ENCODE measurements at regions not wholly inside any gene's neighbourhood (a gene's known extent, or its start where the extent isn't known, plus 50 kb on each side); places are given as distances from the start of the nearest gene placed in this dataset.
"Not testable (repeated sequence)": the region's sequence is repeated elsewhere in the genome, so short reads cannot be mapped to it uniquely, and the experiment has no call there.

DNA sequence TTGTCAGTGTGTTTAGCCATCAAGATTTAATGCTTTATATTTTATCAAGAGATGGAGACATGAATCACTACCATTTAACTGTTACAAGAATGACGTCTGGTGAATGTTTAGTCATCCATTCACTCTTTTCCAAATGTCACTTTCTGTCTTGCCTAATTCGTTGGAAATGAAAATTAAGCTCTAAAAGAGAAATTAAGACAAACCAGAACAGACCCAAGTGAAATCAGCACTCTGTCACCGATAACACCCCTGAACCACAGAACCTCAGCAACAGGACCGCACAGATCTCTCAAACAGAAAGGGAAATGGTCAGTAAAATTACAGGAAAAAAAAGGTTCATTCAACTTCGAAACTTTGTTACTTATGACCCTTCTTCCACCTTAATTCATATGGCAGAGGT, 320.9 kb downstream of the BCL2L11 start:
- not testable (repeated sequence) for H2BK120ac ChIP-seq (ENCODE audit: low read depth, low read length); H3K4me2 ChIP-seq (ENCODE audit: low read length, poor library complexity, severe bottlenecking); H4K8ac ChIP-seq (ENCODE audit: low read length); H3K4me1 ChIP-seq (ENCODE audit: control insufficient read depth, insufficient read depth, low read depth, low read length); H3K4me3 ChIP-seq (ENCODE audit: insufficient read depth in 1 of 2, low read depth in 1 of 2, low read length in 2 of 2); H3K27me3 ChIP-seq (ENCODE audit: control insufficient read depth in 1 of 2, insufficient read depth in 1 of 2, low read length in 2 of 2); H2AK5ac ChIP-seq (ENCODE audit: low read length, severe bottlenecking); DNase-seq; H3K14ac ChIP-seq (ENCODE audit: low read length in 2 of 2); H3K18ac ChIP-seq (ENCODE audit: low read depth in 1 of 2, low read length in 2 of 2); H3K23ac ChIP-seq (ENCODE audit: low read length in 2 of 2); H4K91ac ChIP-seq (ENCODE audit: low read length); H3K36me3 ChIP-seq (ENCODE audit: control insufficient read depth in 1 of 2, insufficient read depth in 2 of 2, low read depth in 1 of 2, low read length in 2 of 2); H2BK12ac ChIP-seq (ENCODE audit: low read length in 2 of 2); H3K27ac ChIP-seq (ENCODE audit: low read length, poor library complexity, severe bottlenecking); H3K4ac ChIP-seq (ENCODE audit: low read depth in 1 of 2, low read length in 2 of 2); H2AFZ ChIP-seq (ENCODE audit: low read depth, low read length); H3K9me3 ChIP-seq (ENCODE audit: control insufficient read depth, low read length); H2BK5ac ChIP-seq (ENCODE audit: low read depth, low read length, poor library complexity, severe bottlenecking); H3K79me1 ChIP-seq (replicated peaks; ENCODE audit: low read length, poor library complexity, severe bottlenecking); H2BK15ac ChIP-seq (ENCODE audit: low read depth, poor library complexity, severe bottlenecking)
- no CpG with 5 or more reads among the region's 5 CpGs for WGBS
- peak overlapping the region; percentile 55 for H3K9ac ChIP-seq (ENCODE audit: low read length)

DNA sequence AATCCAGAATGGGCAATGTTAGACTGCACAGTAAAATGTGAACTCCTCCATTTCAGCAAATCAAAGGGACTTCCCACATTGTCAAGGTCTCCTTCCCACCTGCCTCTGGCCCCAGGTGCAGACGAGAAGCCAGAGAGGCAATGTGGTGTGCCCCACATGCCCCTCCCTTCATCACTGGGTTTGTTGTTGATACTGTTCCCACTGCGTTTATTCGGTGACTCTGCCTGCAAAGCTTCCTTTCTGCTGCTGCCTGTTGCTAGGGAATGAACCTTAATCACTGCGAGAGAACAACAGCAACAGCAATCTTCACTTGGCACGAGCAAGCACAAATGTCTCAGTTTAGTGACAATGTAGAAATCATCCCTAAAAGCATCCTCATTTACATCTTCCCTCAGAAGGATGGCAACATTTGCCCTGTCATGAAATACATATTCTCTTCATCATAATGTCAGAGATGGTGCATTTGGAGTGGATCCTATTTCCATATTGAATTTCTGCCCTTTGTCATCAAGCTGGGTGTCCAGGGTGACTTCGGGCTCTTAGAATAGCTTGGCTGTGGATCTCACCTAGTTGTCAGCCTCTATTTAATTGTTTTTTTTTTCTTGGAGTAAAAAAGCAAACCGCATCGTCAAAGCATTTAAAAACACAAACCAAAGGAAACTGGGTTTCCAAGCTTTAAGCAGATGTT, 322.2 kb downstream of the BCL2L11 start:
- no CpG with 5 or more reads among the region's 8 CpGs for WGBS
- H2BK15ac ChIP-seq (ENCODE audit: low read depth, poor library complexity, severe bottlenecking); H3K4me1 ChIP-seq (ENCODE audit: control insufficient read depth, insufficient read depth, low read depth, low read length); H3K4me3 ChIP-seq (ENCODE audit: insufficient read depth in 1 of 2, low read depth in 1 of 2, low read length in 2 of 2); H3K79me1 ChIP-seq (replicated peaks; ENCODE audit: low read length, poor library complexity, severe bottlenecking); H3K36me3 ChIP-seq (ENCODE audit: control insufficient read depth in 1 of 2, insufficient read depth in 2 of 2, low read depth in 1 of 2, low read length in 2 of 2); H3K27me3 ChIP-seq (ENCODE audit: control insufficient read depth in 1 of 2, insufficient read depth in 1 of 2, low read length in 2 of 2); H3K9ac ChIP-seq (ENCODE audit: low read length); H3K14ac ChIP-seq (ENCODE audit: low read length in 2 of 2); H2BK120ac ChIP-seq (ENCODE audit: low read depth, low read length); H2BK12ac ChIP-seq (ENCODE audit: low read length in 2 of 2); H3K4me2 ChIP-seq (ENCODE audit: low read length, poor library complexity, severe bottlenecking); H2AFZ ChIP-seq (ENCODE audit: low read depth, low read length); H4K8ac ChIP-seq (ENCODE audit: low read length); H3K9me3 ChIP-seq (ENCODE audit: control insufficient read depth, low read length); DNase-seq; H2AK5ac ChIP-seq (ENCODE audit: low read length, severe bottlenecking); H2BK5ac ChIP-seq (ENCODE audit: low read depth, low read length, poor library complexity, severe bottlenecking); H3K23ac ChIP-seq (ENCODE audit: low read length in 2 of 2); H3K4ac ChIP-seq (ENCODE audit: low read depth in 1 of 2, low read length in 2 of 2); H4K91ac ChIP-seq (ENCODE audit: low read length); H3K18ac ChIP-seq (ENCODE audit: low read depth in 1 of 2, low read length in 2 of 2); H3K27ac ChIP-seq (ENCODE audit: low read length, poor library complexity, severe bottlenecking): not testable (repeated sequence)

DNA sequence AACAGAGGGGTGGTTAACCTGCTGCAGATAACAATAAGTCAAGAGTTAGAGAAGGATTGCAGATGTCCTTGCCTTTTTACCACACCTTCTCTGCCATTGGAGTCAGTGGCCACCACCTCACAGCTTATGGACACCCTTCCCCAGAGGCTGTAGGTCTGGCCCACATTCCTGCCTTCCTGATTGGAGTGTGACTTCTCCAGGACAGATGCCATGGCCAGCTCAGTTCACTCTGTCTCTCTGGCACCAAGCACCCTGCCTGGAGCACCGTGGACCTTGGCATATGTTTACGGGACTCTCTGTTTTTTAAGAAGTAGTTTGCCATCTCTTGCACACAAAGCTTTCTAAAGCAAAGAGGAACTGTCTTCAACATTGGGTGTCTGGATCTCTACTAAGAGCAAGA, 323.8 kb downstream of the BCL2L11 start:
- H2AFZ ChIP-seq (ENCODE audit: low read depth, low read length); H2BK15ac ChIP-seq (ENCODE audit: low read depth, poor library complexity, severe bottlenecking); H3K79me1 ChIP-seq (replicated peaks; ENCODE audit: low read length, poor library complexity, severe bottlenecking); H3K14ac ChIP-seq (ENCODE audit: low read length in 2 of 2); H3K4me1 ChIP-seq (ENCODE audit: control insufficient read depth, insufficient read depth, low read depth, low read length); H4K91ac ChIP-seq (ENCODE audit: low read length); H2BK12ac ChIP-seq (ENCODE audit: low read length in 2 of 2); H3K4me3 ChIP-seq (ENCODE audit: insufficient read depth in 1 of 2, low read depth in 1 of 2, low read length in 2 of 2); H2AK5ac ChIP-seq (ENCODE audit: low read length, severe bottlenecking); H3K4ac ChIP-seq (ENCODE audit: low read depth in 1 of 2, low read length in 2 of 2); H3K9ac ChIP-seq (ENCODE audit: low read length); H3K23ac ChIP-seq (ENCODE audit: low read length in 2 of 2); H3K9me3 ChIP-seq (ENCODE audit: control insufficient read depth, low read length); H2BK120ac ChIP-seq (ENCODE audit: low read depth, low read length); H3K27ac ChIP-seq (ENCODE audit: low read length, poor library complexity, severe bottlenecking); H3K27me3 ChIP-seq (ENCODE audit: control insufficient read depth in 1 of 2, insufficient read depth in 1 of 2, low read length in 2 of 2); H2BK5ac ChIP-seq (ENCODE audit: low read depth, low read length, poor library complexity, severe bottlenecking); DNase-seq; H4K8ac ChIP-seq (ENCODE audit: low read length); H3K36me3 ChIP-seq (ENCODE audit: control insufficient read depth in 1 of 2, insufficient read depth in 2 of 2, low read depth in 1 of 2, low read length in 2 of 2); H3K18ac ChIP-seq (ENCODE audit: low read depth in 1 of 2, low read length in 2 of 2); H3K4me2 ChIP-seq (ENCODE audit: low read length, poor library complexity, severe bottlenecking): not testable (repeated sequence)
- WGBS: no CpG with 5 or more reads among the region's 2 CpGs

DNA sequence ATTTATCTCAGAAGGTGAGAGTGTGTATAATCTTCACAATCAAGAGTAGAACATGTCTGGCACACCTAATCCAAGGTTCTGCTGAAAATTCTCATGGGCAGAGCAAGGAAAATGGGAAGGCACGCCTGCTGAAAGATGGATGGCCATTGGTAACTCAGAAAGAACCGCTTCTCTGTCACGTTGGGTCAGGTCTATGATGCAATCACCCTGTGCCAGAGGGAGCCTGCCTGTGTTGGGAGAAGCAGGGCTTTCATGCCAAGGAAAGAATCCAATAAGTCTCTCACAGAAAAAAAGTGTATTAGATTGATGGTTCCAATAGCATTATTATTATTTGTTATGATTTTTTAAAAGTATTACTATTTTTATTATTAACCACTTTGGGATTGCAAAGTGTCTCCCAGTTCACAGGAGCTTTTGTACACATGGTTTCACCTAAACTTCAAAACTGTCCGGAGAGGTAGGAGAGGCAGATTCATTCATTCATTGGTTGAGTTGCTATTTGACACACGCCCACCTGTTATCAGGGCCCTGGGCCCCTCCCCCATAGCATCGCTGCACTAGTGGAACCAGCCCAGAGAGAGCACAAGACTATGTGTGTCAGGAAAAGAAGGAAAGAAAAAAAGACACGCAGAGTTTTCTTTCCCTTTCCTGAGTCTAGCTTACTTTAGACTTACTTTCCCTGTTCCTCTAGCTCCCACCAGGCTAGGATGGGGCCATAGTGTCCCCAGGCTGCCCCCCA, 324.6 kb downstream of the BCL2L11 start:
- not testable (repeated sequence) for H3K14ac ChIP-seq (ENCODE audit: low read length in 2 of 2); H3K18ac ChIP-seq (ENCODE audit: low read depth in 1 of 2, low read length in 2 of 2); H3K27me3 ChIP-seq (ENCODE audit: control insufficient read depth in 1 of 2, insufficient read depth in 1 of 2, low read length in 2 of 2)

More for the DNA sequence above, 324.6 kb downstream of the BCL2L11 start:
- H2BK12ac ChIP-seq (ENCODE audit: low read length in 2 of 2); H3K4me3 ChIP-seq (ENCODE audit: insufficient read depth in 1 of 2, low read depth in 1 of 2, low read length in 2 of 2); H3K9me3 ChIP-seq (ENCODE audit: control insufficient read depth, low read length); H4K91ac ChIP-seq (ENCODE audit: low read length); H3K4me2 ChIP-seq (ENCODE audit: low read length, poor library complexity, severe bottlenecking); H2AFZ ChIP-seq (ENCODE audit: low read depth, low read length); H2AK5ac ChIP-seq (ENCODE audit: low read length, severe bottlenecking); H2BK5ac ChIP-seq (ENCODE audit: low read depth, low read length, poor library complexity, severe bottlenecking); H3K79me1 ChIP-seq (replicated peaks; ENCODE audit: low read length, poor library complexity, severe bottlenecking); H2BK15ac ChIP-seq (ENCODE audit: low read depth, poor library complexity, severe bottlenecking); H3K36me3 ChIP-seq (ENCODE audit: control insufficient read depth in 1 of 2, insufficient read depth in 2 of 2, low read depth in 1 of 2, low read length in 2 of 2); H2BK120ac ChIP-seq (ENCODE audit: low read depth, low read length); H3K27ac ChIP-seq (ENCODE audit: low read length, poor library complexity, severe bottlenecking); H3K23ac ChIP-seq (ENCODE audit: low read length in 2 of 2); H3K4ac ChIP-seq (ENCODE audit: low read depth in 1 of 2, low read length in 2 of 2); H3K4me1 ChIP-seq (ENCODE audit: control insufficient read depth, insufficient read depth, low read depth, low read length); H3K9ac ChIP-seq (ENCODE audit: low read length); DNase-seq; H4K8ac ChIP-seq (ENCODE audit: low read length): not testable (repeated sequence)
- WGBS: no CpG with 5 or more reads among the region's 7 CpGs

Measured in mesenchymal stem cell (in vitro differentiated cells and primary cell).